ENCODE measurements at regions not wholly inside any gene's neighbourhood (a gene's known extent, or its start where the extent isn't known, plus 50 kb on each side); places are given as distances from the start of the nearest gene placed in this dataset.

GRCh38 chr2:122734766-122735424 is 979.4 kb downstream of the TSN start:
- no peak for DNase-seq (ENCODE audit: low spot score)

- DNase-seq (ENCODE audit: low spot score), result no peak
These were observed 980.8 kb downstream of the TSN start for GRCh38 chr2:122736279-122736678.

- DNase-seq (ENCODE audit: low spot score), result no peak
These were observed 982.1 kb downstream of the TSN start for GRCh38 chr2:122737429-122738077.

- no peak for DNase-seq (ENCODE audit: low spot score)
These were observed 984.5 kb downstream of the TSN start for GRCh38 chr2:122739732-122740593.

DNA sequence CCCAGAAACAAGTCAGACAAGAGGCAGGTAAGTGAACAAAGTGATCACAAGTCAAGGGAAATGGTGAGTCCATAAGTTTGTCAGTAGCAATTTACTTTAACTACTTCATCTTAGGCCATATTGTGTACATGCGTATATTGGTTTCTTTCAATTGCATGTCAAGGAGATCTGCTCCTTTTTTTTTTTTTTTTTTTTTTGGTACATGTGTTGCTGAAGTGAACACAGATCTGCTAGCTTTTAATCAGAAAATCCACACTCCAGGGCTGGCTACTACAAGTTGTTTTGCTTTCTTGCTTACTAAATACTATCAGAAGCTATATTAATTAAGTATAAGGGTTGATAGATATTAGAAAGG is 985.1 kb downstream of the TSN start:
- DNase-seq (ENCODE audit: low spot score), result no peak

- DNase-seq (ENCODE audit: low spot score), result no peak
These were observed 986.0 kb downstream of the TSN start for GRCh38 chr2:122741403-122741802.

- no peak for DNase-seq (ENCODE audit: low spot score)
These were observed 987.7 kb downstream of the TSN start for GRCh38 chr2:122743021-122743675.

GRCh38 chr2:122745603-122746002 is 990.2 kb downstream of the TSN start:
- no peak for DNase-seq (ENCODE audit: low spot score)

DNA sequence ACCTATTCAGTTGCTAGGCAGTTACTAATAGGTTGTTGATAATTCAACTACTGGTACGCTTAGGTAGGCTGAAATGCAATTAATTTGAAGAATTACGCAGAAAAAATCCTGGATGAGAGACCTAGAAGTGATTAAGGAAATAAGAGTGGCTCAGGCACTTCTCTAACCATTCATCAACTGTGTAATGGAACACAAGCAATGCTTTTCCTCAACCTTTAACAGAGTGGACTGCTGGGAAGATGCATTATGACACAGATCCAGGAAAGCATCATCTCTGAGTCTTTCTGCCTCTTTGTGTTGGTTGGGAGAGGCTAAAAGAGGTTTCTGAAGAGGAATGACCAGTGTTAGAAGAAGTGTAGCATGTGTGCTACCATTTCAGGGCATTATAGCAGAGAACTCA is 992.2 kb downstream of the TSN start:
- no peak for DNase-seq (ENCODE audit: low spot score)

DNA sequence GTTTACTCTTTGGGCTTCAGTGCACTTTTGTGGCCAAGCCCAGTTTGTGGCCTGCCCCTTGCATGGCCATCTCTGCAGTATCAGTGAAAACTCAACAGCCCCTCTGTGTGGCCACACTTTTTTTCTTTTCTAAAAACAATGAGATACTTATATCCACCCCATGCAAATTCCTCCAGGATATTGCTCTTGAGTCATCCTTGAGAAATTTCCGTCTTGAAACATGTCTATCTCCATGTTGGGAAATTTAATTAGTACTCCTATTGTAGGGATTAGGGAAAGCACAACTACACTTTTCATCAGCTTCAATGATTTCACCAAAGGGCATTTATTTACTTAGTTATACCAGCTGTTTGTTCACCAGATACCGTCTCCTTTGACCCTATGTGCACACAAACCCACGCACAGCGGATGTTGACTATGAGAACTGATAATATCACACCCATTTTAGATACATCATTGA is 993.1 kb downstream of the TSN start:
- peak; percentile 3 for DNase-seq (ENCODE audit: low spot score)

GRCh38 chr2:122749405-122749804 is 994.0 kb downstream of the TSN start:
- DNase-seq (ENCODE audit: low spot score), result no peak

- no peak for DNase-seq (ENCODE audit: low spot score)
These were observed 994.6 kb downstream of the TSN start for GRCh38 chr2:122750095-122750494.

GRCh38 chr2:122750808-122751207 is 995.4 kb downstream of the TSN start:
- no peak for DNase-seq (ENCODE audit: low spot score)

- DNase-seq (ENCODE audit: low spot score), result no peak
These were observed 997.9 kb downstream of the TSN start for GRCh38 chr2:122753336-122753735.

GRCh38 chr2:122754561-122754960 is 999.1 kb downstream of the TSN start:
- no peak for DNase-seq (ENCODE audit: low spot score)

GRCh38 chr2:122755281-122755780 is 999.9 kb downstream of the TSN start:
- DNase-seq (ENCODE audit: low spot score), result no peak

GRCh38 chr2:122758967-122759366 is 1003.5 kb downstream of the TSN start:
- no peak for DNase-seq (ENCODE audit: low spot score)

GRCh38 chr2:122764014-122764413 is 1008.6 kb downstream of the TSN start:
- no peak for DNase-seq (ENCODE audit: low spot score)

DNA sequence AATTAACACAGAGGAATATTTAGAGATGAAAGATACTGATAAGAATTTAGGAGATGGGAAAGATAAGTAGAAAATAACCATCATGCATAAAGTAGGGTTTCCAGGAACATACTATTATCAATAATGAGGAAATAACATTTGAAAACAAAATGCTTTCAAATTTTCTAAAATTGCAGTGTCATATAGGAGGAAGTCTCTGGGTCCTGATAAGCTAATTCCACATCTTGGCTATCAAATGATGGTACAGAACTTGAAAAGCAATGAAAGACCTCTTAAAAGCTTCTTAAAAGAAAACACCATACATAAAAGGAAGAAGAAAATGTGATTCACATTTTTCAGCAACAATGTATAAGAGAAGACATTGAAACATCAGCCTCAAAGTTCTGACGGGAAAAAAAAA is 1024.8 kb downstream of the TSN start:
- DNase-seq (ENCODE audit: low spot score), result no peak

GRCh38 chr2:122794100-122794499 is 1038.6 kb downstream of the TSN start:
- DNase-seq (ENCODE audit: low spot score), result no peak

- DNase-seq (ENCODE audit: low spot score), result no peak
These were observed 1040.3 kb downstream of the TSN start for GRCh38 chr2:122795763-122796162.

DNA sequence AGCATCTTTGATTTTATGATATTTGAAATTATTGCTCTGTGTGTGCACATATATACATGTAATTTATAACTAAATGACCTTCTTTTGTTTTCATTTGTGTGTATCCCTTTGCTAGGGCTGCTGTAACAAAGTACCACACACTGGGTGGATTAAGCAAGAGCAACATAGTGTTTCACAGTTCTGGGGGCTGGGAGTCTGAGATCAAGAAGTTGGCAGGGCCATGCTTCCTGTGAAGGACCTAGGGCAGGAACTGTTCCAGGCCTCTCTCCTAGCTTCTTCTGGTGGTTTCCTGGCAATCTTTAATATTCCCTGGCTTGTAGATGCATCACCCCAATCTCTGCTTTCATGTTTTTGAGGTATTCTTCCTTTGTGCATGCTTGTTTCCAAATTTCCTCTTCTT is 1043.9 kb downstream of the TSN start:
- no peak for DNase-seq (ENCODE audit: low spot score)
